K562 (cell line): ENCODE measurements at regions not wholly inside any gene's neighbourhood (a gene's known extent, or its start where the extent isn't known, plus 50 kb on each side); places are given as distances from the start of the nearest gene placed in this dataset.

ENCODE experiments used
- ATAC-seq: fragments of 200-7000 bp; cut with Tn5 transposase; 3 replicates; pipeline ENCODE4 v1.9.1; 2020; ENCODE audit warnings: moderate library complexity
- BruUV-seq: library from RNA; stranded (reverse); fragments of 400-500 nt; replicated peaks from 2 replicates; lab custom pipeline; 2021; lab: Mats Ljungman, UMichigan
- CTCF ChIA-PET: fragments of 300-600 bp; formaldehyde crosslinking; extraction: SDS; loops from one replicate; lab custom pipeline; 2021; ENCODE audit warnings: low intra/inter-chr PET ratio; lab: Yijun Ruan, JAX
- POLR2A ChIA-PET: fragments of 300-600, 350-650 bp; sonication (Branson Sonifier 250); formaldehyde crosslinking; extraction: SDS; loops from one replicate; lab custom pipeline; 2021; ENCODE audit warnings: antibody characterized with exemption, inconsistent platforms; lab: Yijun Ruan, JAX
- DNase-seq, 4 experiments: peaks; one replicate each; pipeline versions ENCODE4 v3.0.0 to v3.0.0-alpha.2; 2011 to 2018; ENCODE audit warnings: low spot score in 3 of 4, mixed read lengths in 3 of 4; ENCODE audit errors: extremely low read depth in 1 of 4
- FAIRE-seq: peaks from 2 replicates; lab custom pipeline; 2011; peaks lifted over from hg19 to GRCh38; lab: Jason Lieb, UNC
- H2AFZ ChIP-seq: 2 replicates; pipeline ENCODE4 v1.6.0; 2011; ENCODE audit warnings: low read depth, low read length, control low read depth, inconsistent platforms
- H3K27ac ChIP-seq: fragments of 200-600 bp; 3 replicates; pipeline ENCODE4 v1.8.0; 2011; ENCODE audit warnings: low read depth, mild to moderate bottlenecking, control low read depth, inconsistent platforms, low read length, moderate library complexity, mixed read lengths; ENCODE audit errors: extremely low read depth
- H3K27me3 ChIP-seq, 2 experiments: fragments of 300-600 bp in 1 of 2; 2 replicates in 1 of 2; 3 replicates in 1 of 2; pipeline versions ENCODE4 v1.6.0 to v1.8.0; 2011; ENCODE audit warnings: inconsistent platforms in 2 of 2, low read length in 2 of 2, mild to moderate bottlenecking in 1 of 2, mixed read lengths in 1 of 2, moderate library complexity in 1 of 2; ENCODE audit not compliant: control insufficient read depth in 2 of 2, insufficient read depth in 2 of 2
- H3K36me3 ChIP-seq: fragments of 300-600 bp; 3 replicates; pipeline ENCODE4 v1.8.0; 2011; ENCODE audit warnings: mild to moderate bottlenecking, low read length, inconsistent platforms; ENCODE audit not compliant: control insufficient read depth, insufficient read depth
- H3K4me1 ChIP-seq, 2 experiments: fragments of 200-600 bp in 1 of 2; replicated peaks in 1 of 2; 2 replicates in 1 of 2; 3 replicates in 1 of 2; pipeline versions ENCODE4 v1.5.1 to v1.8.0; 2011; ENCODE audit warnings: inconsistent platforms in 2 of 2, low read length in 2 of 2, mild to moderate bottlenecking in 1 of 2, mixed read lengths in 1 of 2, moderate library complexity in 1 of 2; ENCODE audit not compliant: control insufficient read depth in 2 of 2, insufficient read depth in 2 of 2
- H3K4me2 ChIP-seq: 2 replicates; pipeline ENCODE4 v1.6.1; 2011; ENCODE audit warnings: low read length, control low read depth, inconsistent platforms, mixed read lengths; ENCODE audit not compliant: insufficient read depth
- H3K4me3 ChIP-seq: fragments of 200-600 bp; sonication (generic), shearing (Covaris generic); 2 replicates; pipeline ENCODE4 v1.5.1; 2016; ENCODE audit warnings: control low read depth, inconsistent platforms
- H3K79me2 ChIP-seq: fragments of 200-600 bp; 3 replicates; pipeline ENCODE4 v1.8.0; 2011; ENCODE audit warnings: low read length, inconsistent platforms; ENCODE audit not compliant: control insufficient read depth, insufficient read depth
- H3K9ac ChIP-seq, 2 experiments: 2 replicates each; pipeline versions ENCODE4 v1.6.0 to v1.6.1; 2011; ENCODE audit warnings: low read depth in 2 of 2, low read length in 2 of 2, control low read depth in 1 of 2, inconsistent platforms in 1 of 2, mild to moderate bottlenecking in 1 of 2, mixed read lengths in 1 of 2; ENCODE audit not compliant: insufficient read depth in 1 of 2
- H3K9me1 ChIP-seq: one replicate; pipeline ENCODE4 v1.6.0; 2011; ENCODE audit warnings: inconsistent platforms, mild to moderate bottlenecking, low read length, moderate library complexity; ENCODE audit not compliant: control insufficient read depth, insufficient read depth
- H3K9me3 ChIP-seq: replicated peaks from 2 replicates; pipeline ENCODE4 v1.5.1; 2011; ENCODE audit warnings: low read depth, low read length, inconsistent platforms; ENCODE audit not compliant: control insufficient read depth, insufficient read depth
- H4K20me1 ChIP-seq: replicated peaks from 2 replicates; pipeline ENCODE4 v1.6.1; 2011; ENCODE audit warnings: low read length, inconsistent platforms, mixed read lengths; ENCODE audit not compliant: control insufficient read depth, insufficient read depth
- SMARCE1 ChIP-seq: fragments of 450-650 bp; IDR thresholded peaks from 2 replicates; pipeline ENCODE4 v1.7.1; 2016; ENCODE audit warnings: mild to moderate bottlenecking
- XRCC5 ChIP-seq: fragments of 200-400 bp; formaldehyde crosslinking; IDR thresholded peaks from 2 replicates; pipeline ENCODE4 v1.6.1; 2017; ENCODE audit warnings: low read depth, mild to moderate bottlenecking, low read length
- ZNF232 ChIP-seq: sonication (generic); formaldehyde crosslinking; IDR thresholded peaks from 2 replicates; pipeline ENCODE4 v1.8.0; 2022; ENCODE audit warnings: mild to moderate bottlenecking, missing genetic modification reagents
- ZNF239 ChIP-seq: fragments of 250-450 bp; sonication (Bioruptor Pico); IDR thresholded peaks from 2 replicates; pipeline ENCODE4 v1.4.0; 2020; ENCODE audit warnings: mild to moderate bottlenecking
- ZNF644 ChIP-seq: fragments of 200-800 bp; sonication (Bioruptor generic); IDR thresholded peaks from 2 replicates; pipeline ENCODE4 v1.6.1; 2016; ENCODE audit warnings: low read depth, missing genetic modification characterization, missing compliant biosample characterization
- ZNF785 ChIP-seq: fragments of 250-450 bp; sonication (Bioruptor Pico); IDR thresholded peaks from 2 replicates; pipeline ENCODE4 v1.4.0; 2020; ENCODE audit warnings: mild to moderate bottlenecking
- WGBS: fragments of 100-300 bp; shearing (Covaris generic); methylation state at CpG from one replicate; pipeline ENCODE4 v1.1.6; 2016; ENCODE audit warnings: low coverage, mixed read lengths; ENCODE audit not compliant: insufficient coverage; ENCODE audit errors: missing lambda C conversion rate; 5-methylcytosine and 5-hydroxymethylcytosine counted together
- in situ Hi-C: fragments of 300-500 bp; cut with MboI; formaldehyde crosslinking; loops from 4 replicates; pipeline ENCODE4 v1.15.0; 2018; ENCODE audit warnings: inconsistent platforms, mixed read lengths
- intact Hi-C: fragments of 100-400 bp; cut with micrococcal nuclease; formaldehyde crosslinking; loops from 2 replicates; pipeline ENCODE4 v1.14.2; 2022
- TF ChIP-seq, protein P1 (sequence below): sonication (generic); formaldehyde crosslinking; IDR thresholded peaks from 2 replicates; pipeline ENCODE4 v1.5.0; 2020; ENCODE audit warnings: missing genetic modification reagents
- TF ChIP-seq, protein P2 (sequence below), 2 experiments: fragments of 450-650 bp in 1 of 2; sonication (generic) in 1 of 2; formaldehyde crosslinking in 1 of 2; IDR thresholded peaks in 1 of 2; conservative IDR thresholded peaks in 1 of 2; 2 replicates each; pipeline versions ENCODE4 v1.6.1 to v1.8.1; 2016 to 2023; ENCODE audit warnings: mild to moderate bottlenecking in 2 of 2, moderate library complexity in 2 of 2, inconsistent platforms in 1 of 2, missing genetic modification reagents in 1 of 2
- TF ChIP-seq, protein P3 (sequence below): sonication (generic); formaldehyde crosslinking; IDR thresholded peaks from 2 replicates; pipeline ENCODE4 v1.8.0; 2022; ENCODE audit warnings: missing genetic modification reagents, mild to moderate bottlenecking, moderate library complexity, borderline replicate concordance

DNA sequence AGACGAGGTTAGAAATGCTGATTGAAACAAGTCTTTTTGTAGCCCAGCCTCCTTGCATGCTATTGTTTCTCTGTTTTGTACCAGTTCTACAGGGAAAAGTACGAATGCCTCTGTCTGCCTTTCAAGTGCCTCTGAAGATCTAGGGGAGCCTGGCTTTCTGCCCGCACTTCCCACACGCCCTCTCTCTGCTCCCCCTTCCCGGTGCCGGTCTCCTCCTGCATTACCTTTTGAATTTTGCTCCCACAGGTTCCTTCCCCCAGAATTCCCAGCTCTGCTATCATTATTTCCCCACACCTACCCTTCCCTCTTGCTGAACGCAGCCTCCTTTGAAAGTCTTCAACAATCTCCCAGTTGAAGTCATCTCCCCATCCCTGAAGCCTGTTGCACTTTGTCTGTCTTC, 689.7 kb downstream of the BCL11B start:
- FAIRE-seq (no peak), ATAC-seq (no peak), DNase-seq (no peak)
- Histone ChIP-seq H3K9me1 (no peaks in the 10 kb centered on the region), H3K9ac (no peak overlapping the region), H3K79me2 (no peaks in the 10 kb centered on the region), H3K27me3 (no peaks in the 10 kb centered on the region), H4K20me1 (no peaks in the 10 kb centered on the region)
- CTCF ChIA-PET = no interaction called here
- BruUV-seq = no TSS peak
- TF ChIP-seq SMARCE1 (no peak), ZNF239 (CRISPR knock-in tag) (no peak), ZNF785 (CRISPR knock-in tag) (no peak), ZNF644 (tag) (no peak), XRCC5 (no peak), ZNF232 (no peak)
- TF ChIP-seq, protein P1, sequence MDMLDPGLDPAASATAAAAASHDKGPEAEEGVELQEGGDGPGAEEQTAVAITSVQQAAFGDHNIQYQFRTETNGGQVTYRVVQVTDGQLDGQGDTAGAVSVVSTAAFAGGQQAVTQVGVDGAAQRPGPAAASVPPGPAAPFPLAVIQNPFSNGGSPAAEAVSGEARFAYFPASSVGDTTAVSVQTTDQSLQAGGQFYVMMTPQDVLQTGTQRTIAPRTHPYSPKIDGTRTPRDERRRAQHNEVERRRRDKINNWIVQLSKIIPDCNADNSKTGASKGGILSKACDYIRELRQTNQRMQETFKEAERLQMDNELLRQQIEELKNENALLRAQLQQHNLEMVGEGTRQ (CRISPR knock-in tag) = no peak
- TF ChIP-seq, protein P2, sequence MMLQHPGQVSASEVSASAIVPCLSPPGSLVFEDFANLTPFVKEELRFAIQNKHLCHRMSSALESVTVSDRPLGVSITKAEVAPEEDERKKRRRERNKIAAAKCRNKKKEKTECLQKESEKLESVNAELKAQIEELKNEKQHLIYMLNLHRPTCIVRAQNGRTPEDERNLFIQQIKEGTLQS (IDR thresholded peaks at IDR 0.05) = no peak
- TF ChIP-seq, protein P2 (CRISPR knock-in tag; conservative IDR thresholded peaks at IDR 0.05) = no peak
- TF ChIP-seq, protein P3, sequence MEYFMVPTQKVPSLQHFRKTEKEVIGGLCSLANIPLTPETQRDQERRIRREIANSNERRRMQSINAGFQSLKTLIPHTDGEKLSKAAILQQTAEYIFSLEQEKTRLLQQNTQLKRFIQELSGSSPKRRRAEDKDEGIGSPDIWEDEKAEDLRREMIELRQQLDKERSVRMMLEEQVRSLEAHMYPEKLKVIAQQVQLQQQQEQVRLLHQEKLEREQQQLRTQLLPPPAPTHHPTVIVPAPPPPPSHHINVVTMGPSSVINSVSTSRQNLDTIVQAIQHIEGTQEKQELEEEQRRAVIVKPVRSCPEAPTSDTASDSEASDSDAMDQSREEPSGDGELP (CRISPR knock-in tag) = no peak
- TF ChIP-seq, all 486 proteins: peak for 0
- H2AFZ ChIP-seq = no peak overlapping the region
- intact Hi-C loops = no loop called here
- H3K27ac ChIP-seq = no peak overlapping the region
- in situ Hi-C loops = no loop called here
- no peak overlapping the region for H3K4me3 ChIP-seq
- WGBS = 0% methylated on average over 7 of the region's 7 CpGs
- POLR2A ChIA-PET = no interaction called here
- no peaks in the 10 kb centered on the region for H3K9me3 ChIP-seq
- no peaks in the 10 kb centered on the region for H3K36me3 ChIP-seq
- H3K4me2 ChIP-seq = no peak overlapping the region
- H3K4me1 ChIP-seq = no peaks in the 10 kb centered on the region
